Chondrocyte (in vitro differentiated cells): ENCODE measurements at regions not wholly inside any gene's neighbourhood (a gene's known extent, or its start where the extent isn't known, plus 50 kb on each side); places are given as distances from the start of the nearest gene placed in this dataset.
"Not testable (repeated sequence)": the region's sequence is repeated elsewhere in the genome, so short reads cannot be mapped to it uniquely, and the experiment has no call there.

Experiments
- DNase-seq: peaks from one replicate; pipeline ENCODE4 v3.0.0; 2021; ENCODE audit warnings: mixed read lengths, low spot score
- H3K27ac Mint-ChIP-seq: one replicate; pipeline ENCODE4 v1.8.0; 2021; ENCODE audit warnings: mild to moderate bottlenecking, moderate library complexity, mixed read lengths; ENCODE audit not compliant: unreplicated experiment
- H3K27me3 Mint-ChIP-seq: 2 replicates; pipeline ENCODE4 v1.8.0; 2021; ENCODE audit warnings: low read depth, mixed read lengths
- H3K36me3 Mint-ChIP-seq: 2 replicates; pipeline ENCODE4 v1.8.0; 2021; ENCODE audit warnings: low read depth, mixed read lengths
- H3K4me1 Mint-ChIP-seq: 2 replicates; pipeline ENCODE4 v1.8.0; 2021; ENCODE audit warnings: low read depth, mild to moderate bottlenecking, mixed read lengths
- H3K4me3 Mint-ChIP-seq: one replicate; pipeline ENCODE4 v1.8.0; 2021; ENCODE audit warnings: mild to moderate bottlenecking, moderate library complexity, mixed read lengths; ENCODE audit not compliant: unreplicated experiment
- H3K9me3 Mint-ChIP-seq: 2 replicates; pipeline ENCODE4 v1.8.0; 2021; ENCODE audit warnings: low read depth, mixed read lengths
- CTCF ChIP-seq: fragments of 200-600 bp; sonication (generic); IDR thresholded peaks from 2 replicates; pipeline ENCODE4 v1.5.0; 2021; ENCODE audit warnings: antibody characterized with exemption, mild to moderate bottlenecking, moderate library complexity

GRCh38 chr2:134056173-134056572 is 197.7 kb upstream of the MGAT5 start:
- no peak overlapping the region for H3K27ac Mint-ChIP-seq
- H3K36me3 Mint-ChIP-seq = no peaks in the 10 kb centered on the region
- DNase-seq = no peak
- H3K4me1 Mint-ChIP-seq = no peaks in the 10 kb centered on the region
- no peak for TF ChIP-seq CTCF
- H3K4me3 Mint-ChIP-seq = no peak overlapping the region
- H3K9me3 Mint-ChIP-seq = peaks cover 5% of the 10 kb centered on the region
- peaks cover 11% of the 10 kb centered on the region for H3K27me3 Mint-ChIP-seq

GRCh38 chr2:134061066-134061465 is 192.8 kb upstream of the MGAT5 start:
- H3K27ac Mint-ChIP-seq, H3K36me3 Mint-ChIP-seq, H3K4me1 Mint-ChIP-seq, DNase-seq, H3K4me3 Mint-ChIP-seq: not testable (repeated sequence)
- peaks cover 12% of the 10 kb centered on the region for H3K27me3 Mint-ChIP-seq
- peaks cover 21% of the 10 kb centered on the region for H3K9me3 Mint-ChIP-seq

GRCh38 chr2:134062235-134062634 is 191.6 kb upstream of the MGAT5 start:
- not testable (repeated sequence) for H3K27ac Mint-ChIP-seq, H3K4me3 Mint-ChIP-seq, H3K36me3 Mint-ChIP-seq, H3K4me1 Mint-ChIP-seq, H3K27me3 Mint-ChIP-seq, DNase-seq
- peaks cover 21% of the 10 kb centered on the region for H3K9me3 Mint-ChIP-seq

- H3K4me1 Mint-ChIP-seq, H3K27ac Mint-ChIP-seq, H3K4me3 Mint-ChIP-seq, DNase-seq, H3K27me3 Mint-ChIP-seq, H3K36me3 Mint-ChIP-seq: not testable (repeated sequence)
- H3K9me3 Mint-ChIP-seq = peaks cover 21% of the 10 kb centered on the region
Measured at GRCh38 chr2:134063916-134064315, 190.0 kb upstream of the MGAT5 start.

GRCh38 chr2:134070281-134070741 is 183.6 kb upstream of the MGAT5 start:
- no peak for TF ChIP-seq CTCF
- Mint-ChIP-seq H3K36me3 (no peaks in the 10 kb centered on the region), H3K27ac (no peak overlapping the region), H3K4me3 (no peak overlapping the region), H3K27me3 (peaks cover 2% of the 10 kb centered on the region), H3K4me1 (no peaks in the 10 kb centered on the region), H3K9me3 (peaks cover 4% of the 10 kb centered on the region)
- no peak for DNase-seq

GRCh38 chr2:134072341-134072740 is 181.5 kb upstream of the MGAT5 start:
- H3K9me3 Mint-ChIP-seq = peaks cover 4% of the 10 kb centered on the region
- no peaks in the 10 kb centered on the region for H3K4me1 Mint-ChIP-seq
- TF ChIP-seq CTCF = no peak
- H3K4me3 Mint-ChIP-seq = no peak overlapping the region
- no peak overlapping the region for H3K27ac Mint-ChIP-seq
- no peaks in the 10 kb centered on the region for H3K36me3 Mint-ChIP-seq
- H3K27me3 Mint-ChIP-seq = no peaks in the 10 kb centered on the region
- no peak for DNase-seq

- no peak for TF ChIP-seq CTCF
- no peaks in the 10 kb centered on the region for H3K4me1 Mint-ChIP-seq
- peaks cover 4% of the 10 kb centered on the region for H3K9me3 Mint-ChIP-seq
Measured at GRCh38 chr2:134073023-134073422, 180.8 kb upstream of the MGAT5 start.

More at GRCh38 chr2:134073023-134073422, 180.8 kb upstream of the MGAT5 start:
- H3K27ac Mint-ChIP-seq = no peak overlapping the region
- H3K27me3 Mint-ChIP-seq = peaks cover 1% of the 10 kb centered on the region
- DNase-seq = no peak
- no peaks in the 10 kb centered on the region for H3K36me3 Mint-ChIP-seq
- H3K4me3 Mint-ChIP-seq = no peak overlapping the region
